GM06990 (cell line): ENCODE measurements at regions not wholly inside any gene's neighbourhood (a gene's known extent, or its start where the extent isn't known, plus 50 kb on each side); places are given as distances from the start of the nearest gene placed in this dataset.

Experiments
- DNase-seq: peaks from one replicate; pipeline ENCODE4 v3.0.0-alpha.2; 2011; ENCODE audit not compliant: insufficient read length; ENCODE audit errors: extremely low read depth
- H3K27me3 ChIP-seq: replicated peaks from 2 replicates; pipeline ENCODE4 v1.6.0; 2011; ENCODE audit warnings: low read length; ENCODE audit not compliant: control insufficient read depth, insufficient read depth
- H3K36me3 ChIP-seq: 2 replicates; pipeline ENCODE4 v1.5.1; 2011; ENCODE audit warnings: low read length; ENCODE audit not compliant: control insufficient read depth, insufficient read depth
- H3K4me3 ChIP-seq: replicated peaks from 2 replicates; pipeline ENCODE4 v1.5.1; 2011; ENCODE audit warnings: low read depth, mild to moderate bottlenecking, control low read depth, low read length
- CTCF ChIP-seq: IDR thresholded peaks from 2 replicates; pipeline ENCODE4 v1.5.1; 2011; ENCODE audit warnings: low read length, control low read depth, mild to moderate bottlenecking, inconsistent platforms; ENCODE audit not compliant: insufficient read depth, poor library complexity, severe bottlenecking

- DNase-seq: no peak
- TF ChIP-seq CTCF: no peak
- H3K27me3 ChIP-seq: no peaks in the 10 kb centered on the region
These were observed 337.0 kb downstream of the PDGFC start for GRCh38 chr4:156634612-156635011.

GRCh38 chr4:156633847-156634246 lies 337.8 kb downstream of the PDGFC start:
- no peaks in the 10 kb centered on the region for H3K36me3 ChIP-seq
- H3K4me3 ChIP-seq: no peak overlapping the region
- H3K27me3 ChIP-seq: no peaks in the 10 kb centered on the region
- no peak for DNase-seq
- TF ChIP-seq CTCF: no peak

More at GRCh38 chr4:156634612-156635011, 337.0 kb downstream of the PDGFC start:
- Histone ChIP-seq H3K36me3 (no peaks in the 10 kb centered on the region), H3K4me3 (no peak overlapping the region)

GRCh38 chr4:156628858-156629257 lies 342.7 kb downstream of the PDGFC start:
- Histone ChIP-seq H3K36me3 (no peaks in the 10 kb centered on the region), H3K27me3 (no peaks in the 10 kb centered on the region), H3K4me3 (no peak overlapping the region)
- TF ChIP-seq CTCF: no peak
- DNase-seq: no peak

GRCh38 chr4:156623376-156623775 lies 348.2 kb downstream of the PDGFC start:
- Histone ChIP-seq H3K27me3 (no peaks in the 10 kb centered on the region), H3K4me3 (no peak overlapping the region), H3K36me3 (no peaks in the 10 kb centered on the region)
- no peak for DNase-seq
- TF ChIP-seq CTCF: no peak

GRCh38 chr4:156620786-156621185 lies 350.8 kb downstream of the PDGFC start:
- H3K4me3 ChIP-seq: no peak overlapping the region
- no peaks in the 10 kb centered on the region for H3K27me3 ChIP-seq
- H3K36me3 ChIP-seq: no peaks in the 10 kb centered on the region
- DNase-seq: no peak
- TF ChIP-seq CTCF: no peak
